ENCODE measurements at regions not wholly inside any gene's neighbourhood (a gene's known extent, or its start where the extent isn't known, plus 50 kb on each side); places are given as distances from the start of the nearest gene placed in this dataset.
A peak's percentile ranks its signal among the peaks of the same experiment; 100 is the strongest.

DNA sequence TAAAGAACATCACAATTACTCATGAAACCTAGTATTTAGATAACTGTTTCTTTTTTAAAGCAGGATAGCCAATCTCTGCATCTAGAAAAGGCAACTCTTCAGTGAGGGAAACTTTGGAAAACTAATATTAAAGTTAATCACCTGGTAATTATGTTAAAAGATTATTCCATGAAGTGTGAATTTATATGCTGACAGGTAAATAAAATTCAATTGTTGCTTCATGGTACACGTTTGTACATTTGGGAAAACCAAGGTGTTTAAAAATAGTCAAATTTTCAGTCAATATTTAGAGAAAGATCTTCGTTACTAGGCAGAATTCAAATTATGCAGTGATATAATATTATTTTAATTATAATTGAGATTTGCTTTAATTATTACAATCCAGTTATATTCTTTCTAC is 100.1 kb upstream of the LRFN5 start:
- no peak for DNase-seq (ENCODE audit: low read depth)
- H3K4me3 ChIP-seq (replicated peaks; ENCODE audit: low read depth, low read length) = no peak overlapping the region
- TF ChIP-seq, protein P1, sequence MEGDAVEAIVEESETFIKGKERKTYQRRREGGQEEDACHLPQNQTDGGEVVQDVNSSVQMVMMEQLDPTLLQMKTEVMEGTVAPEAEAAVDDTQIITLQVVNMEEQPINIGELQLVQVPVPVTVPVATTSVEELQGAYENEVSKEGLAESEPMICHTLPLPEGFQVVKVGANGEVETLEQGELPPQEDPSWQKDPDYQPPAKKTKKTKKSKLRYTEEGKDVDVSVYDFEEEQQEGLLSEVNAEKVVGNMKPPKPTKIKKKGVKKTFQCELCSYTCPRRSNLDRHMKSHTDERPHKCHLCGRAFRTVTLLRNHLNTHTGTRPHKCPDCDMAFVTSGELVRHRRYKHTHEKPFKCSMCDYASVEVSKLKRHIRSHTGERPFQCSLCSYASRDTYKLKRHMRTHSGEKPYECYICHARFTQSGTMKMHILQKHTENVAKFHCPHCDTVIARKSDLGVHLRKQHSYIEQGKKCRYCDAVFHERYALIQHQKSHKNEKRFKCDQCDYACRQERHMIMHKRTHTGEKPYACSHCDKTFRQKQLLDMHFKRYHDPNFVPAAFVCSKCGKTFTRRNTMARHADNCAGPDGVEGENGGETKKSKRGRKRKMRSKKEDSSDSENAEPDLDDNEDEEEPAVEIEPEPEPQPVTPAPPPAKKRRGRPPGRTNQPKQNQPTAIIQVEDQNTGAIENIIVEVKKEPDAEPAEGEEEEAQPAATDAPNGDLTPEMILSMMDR (IDR thresholded peaks at IDR 0.05; ENCODE audit: low read length, missing control alignments) = no peak

DNA sequence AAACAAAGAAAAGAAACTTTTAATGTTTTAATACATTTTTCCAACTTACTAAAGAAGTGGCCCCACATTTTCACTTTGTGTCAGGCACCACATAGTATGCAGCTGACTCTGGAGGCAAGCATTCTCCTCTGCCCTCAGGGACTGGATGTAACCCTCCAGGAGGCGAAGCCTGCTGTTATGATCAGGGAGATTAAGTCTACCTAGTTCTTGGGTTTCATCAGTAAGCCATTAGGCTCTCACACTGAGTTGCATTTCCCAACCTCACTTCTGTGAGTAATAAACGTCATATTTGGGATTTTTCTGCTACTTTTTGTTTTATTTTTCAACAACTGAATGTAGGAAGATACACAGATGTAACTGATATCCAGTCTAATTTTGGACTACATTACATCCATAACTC is 101.2 kb upstream of the LRFN5 start:
- TF ChIP-seq, protein P1 (IDR thresholded peaks at IDR 0.05; ENCODE audit: low read length, missing control alignments) = no peak
- H3K4me3 ChIP-seq (replicated peaks; ENCODE audit: low read depth, low read length) = no peak overlapping the region
- peak; percentile 1 for DNase-seq (ENCODE audit: low read depth)

DNA sequence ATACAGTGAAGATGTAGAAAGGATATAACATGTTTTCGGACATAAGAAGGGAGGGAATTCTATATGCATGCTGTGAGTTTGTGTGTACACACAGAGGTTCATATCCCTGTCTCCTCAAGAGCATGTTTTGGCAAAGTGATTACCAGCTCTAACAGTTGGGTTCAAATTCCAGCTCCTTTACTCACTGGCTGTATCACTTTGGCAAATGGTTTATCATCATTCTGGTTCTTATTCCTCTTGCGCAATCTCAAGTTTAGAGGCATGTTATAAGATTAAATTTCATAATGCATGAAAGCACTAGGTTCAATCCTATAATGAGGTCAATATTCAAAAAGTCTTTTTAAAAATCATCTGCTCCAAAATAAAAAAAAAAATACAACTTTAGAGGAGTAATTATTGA is 107.7 kb upstream of the LRFN5 start:
- TF ChIP-seq, protein P1 (IDR thresholded peaks at IDR 0.05; ENCODE audit: low read length, missing control alignments) = no peak
- DNase-seq (ENCODE audit: low read depth) = peak; percentile 43

DNA sequence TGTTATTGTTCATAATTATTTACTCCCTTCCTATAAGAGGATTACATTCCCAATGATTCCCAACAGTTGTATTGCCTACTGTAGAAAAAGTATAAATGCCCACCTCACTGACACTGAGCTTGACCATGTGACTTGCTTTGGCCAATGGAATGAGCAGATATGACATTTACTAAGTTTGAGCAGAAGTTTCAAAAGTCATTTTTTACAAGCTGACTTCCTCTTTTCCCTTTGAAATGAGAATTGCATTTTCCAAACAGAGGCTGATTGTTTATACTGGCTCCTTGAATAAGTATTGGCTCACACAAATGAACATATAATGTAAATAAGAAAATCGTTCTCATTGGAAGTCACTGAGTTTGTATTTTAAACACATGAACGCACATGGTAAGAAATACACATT is 116.4 kb upstream of the LRFN5 start:
- TF ChIP-seq, protein P1 (IDR thresholded peaks at IDR 0.05; ENCODE audit: low read length, missing control alignments) = no peak
- DNase-seq (ENCODE audit: low read depth) = no peak
- no peak overlapping the region for H3K4me3 ChIP-seq (replicated peaks; ENCODE audit: low read depth, low read length)

More for the DNA sequence above, 107.7 kb upstream of the LRFN5 start:
- H3K4me3 ChIP-seq (replicated peaks; ENCODE audit: low read depth, low read length) = no peak overlapping the region

DNA sequence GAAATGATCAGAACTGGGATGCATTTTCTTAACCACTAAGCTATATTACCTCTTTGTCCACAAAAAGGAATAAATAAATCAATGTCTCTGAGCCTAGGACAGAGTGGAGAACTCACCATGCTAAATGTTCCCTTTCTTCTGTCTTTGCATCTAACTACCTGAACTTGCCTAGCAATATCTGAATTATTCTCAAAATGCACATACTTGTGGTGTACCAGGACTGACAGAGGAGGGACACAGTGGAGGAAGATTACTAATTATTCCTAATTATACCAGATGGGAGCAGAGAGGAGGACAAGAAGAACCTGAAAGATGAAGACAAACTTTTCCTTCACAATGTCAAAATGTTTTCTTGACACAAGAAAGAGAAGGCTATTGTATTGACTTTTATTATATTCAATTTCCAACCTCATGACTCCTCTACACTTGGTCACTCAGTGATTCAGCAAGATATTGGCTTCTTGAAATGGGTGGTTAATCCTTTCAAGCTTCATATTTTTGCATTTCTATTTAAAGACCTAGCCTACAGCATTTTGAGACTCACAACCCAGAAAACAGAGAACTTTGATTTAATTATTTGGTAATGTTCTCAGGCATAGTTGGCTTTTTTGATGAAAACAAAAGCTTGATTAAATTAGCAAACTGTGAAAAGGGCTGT is 117.2 kb upstream of the LRFN5 start:
- TF ChIP-seq, protein P1 (IDR thresholded peaks at IDR 0.05; ENCODE audit: low read length, missing control alignments) = no peak
- H3K4me3 ChIP-seq (replicated peaks; ENCODE audit: low read depth, low read length) = no peak overlapping the region
- no peak for DNase-seq (ENCODE audit: low read depth)

DNA sequence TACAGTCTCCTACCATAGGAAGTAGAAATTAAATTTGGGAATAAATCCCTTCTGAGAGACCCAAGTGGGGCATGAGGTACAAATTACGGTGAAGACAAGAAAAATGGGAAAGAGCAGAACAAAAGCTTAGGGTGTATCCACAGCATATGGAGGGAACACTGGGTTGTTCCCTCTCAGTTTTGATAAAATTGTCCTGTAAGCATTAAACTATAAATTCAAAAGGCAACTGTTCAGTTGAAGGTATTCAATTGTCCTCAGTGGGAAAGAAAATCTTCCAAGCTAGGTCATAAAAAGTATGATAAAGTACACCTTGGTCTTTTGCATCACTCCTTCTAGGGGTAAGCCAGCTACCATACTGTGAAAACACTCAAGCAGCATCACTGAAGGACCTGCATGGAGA is 118.3 kb upstream of the LRFN5 start:
- no peak for DNase-seq (ENCODE audit: low read depth)
- H3K4me3 ChIP-seq (replicated peaks; ENCODE audit: low read depth, low read length) = no peak overlapping the region
- TF ChIP-seq, protein P1 (IDR thresholded peaks at IDR 0.05; ENCODE audit: low read length, missing control alignments) = no peak

DNA sequence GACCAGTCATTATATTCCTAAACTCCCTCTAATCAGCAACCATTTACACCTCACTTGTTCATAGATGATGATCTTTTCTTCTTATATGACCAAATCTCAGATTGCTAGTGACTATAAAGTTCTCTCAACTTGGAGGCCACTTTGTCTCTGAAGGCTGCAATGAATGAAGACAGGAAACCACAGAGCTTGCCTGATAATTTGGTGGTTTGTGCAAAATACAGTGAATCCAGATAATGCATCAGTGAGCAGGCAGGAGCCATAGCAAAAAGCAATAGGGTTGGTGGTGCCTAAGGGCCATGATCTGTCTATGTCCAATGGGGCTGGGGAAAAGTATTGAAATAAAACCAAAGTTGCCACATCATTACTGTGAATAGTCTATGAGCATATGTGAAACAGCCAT is 123.8 kb upstream of the LRFN5 start:
- H3K4me3 ChIP-seq (replicated peaks; ENCODE audit: low read depth, low read length) = no peak overlapping the region
- peak; percentile 5 for DNase-seq (ENCODE audit: low read depth)
- TF ChIP-seq, protein P1 (IDR thresholded peaks at IDR 0.05; ENCODE audit: low read length, missing control alignments) = no peak
